Mesendoderm (in vitro differentiated cells): ENCODE measurements at regions not wholly inside any gene's neighbourhood (a gene's known extent, or its start where the extent isn't known, plus 50 kb on each side); places are given as distances from the start of the nearest gene placed in this dataset.
"Not testable (repeated sequence)": the region's sequence is repeated elsewhere in the genome, so short reads cannot be mapped to it uniquely, and the experiment has no call there.

Experiments
- DNase-seq: peaks from one replicate; pipeline ENCODE4 v3.0.0; 2013
- H2AK5ac ChIP-seq: 2 replicates; pipeline ENCODE4 v1.6.1; 2013; ENCODE audit warnings: low read length, inconsistent platforms
- H2BK120ac ChIP-seq: 2 replicates; pipeline ENCODE4 v1.6.1; 2013; ENCODE audit warnings: low read depth, mild to moderate bottlenecking, low read length, moderate library complexity, mixed read lengths
- H2BK15ac ChIP-seq: replicated peaks from 2 replicates; pipeline ENCODE4 v1.6.1; 2013; ENCODE audit warnings: low read depth, mild to moderate bottlenecking, moderate library complexity
- H2BK5ac ChIP-seq: 2 replicates; pipeline ENCODE4 v1.6.1; 2013; ENCODE audit warnings: low read length, inconsistent platforms
- H3K18ac ChIP-seq: 2 replicates; pipeline ENCODE4 v1.6.1; 2013; ENCODE audit warnings: mild to moderate bottlenecking, low read length, mixed read lengths
- H3K23ac ChIP-seq: one replicate; pipeline ENCODE4 v1.6.1; 2013; ENCODE audit warnings: low read length
- H3K27ac ChIP-seq: 2 replicates; pipeline ENCODE4 v1.5.1; 2013; ENCODE audit warnings: low read depth, mild to moderate bottlenecking, inconsistent platforms, low read length, moderate library complexity
- H3K27me3 ChIP-seq: 2 replicates; pipeline ENCODE4 v1.6.1; 2013; ENCODE audit warnings: low read length, control low read depth, mild to moderate bottlenecking, inconsistent platforms; ENCODE audit not compliant: insufficient read depth, poor library complexity
- H3K36me3 ChIP-seq: 2 replicates; pipeline ENCODE4 v1.6.1; 2013; ENCODE audit warnings: low read length, inconsistent platforms; ENCODE audit not compliant: control insufficient read depth, insufficient read depth
- H3K4ac ChIP-seq: one replicate; pipeline ENCODE4 v1.6.1; 2013; ENCODE audit warnings: low read depth, mild to moderate bottlenecking, low read length, moderate library complexity
- H3K4me1 ChIP-seq: 2 replicates; pipeline ENCODE4 v1.6.1; 2013; ENCODE audit warnings: low read depth, low read length, inconsistent platforms; ENCODE audit not compliant: control insufficient read depth
- H3K4me2 ChIP-seq: 2 replicates; pipeline ENCODE4 v1.6.1; 2013; ENCODE audit warnings: low read length
- H3K4me3 ChIP-seq: 2 replicates; pipeline ENCODE4 v1.5.1; 2013; ENCODE audit warnings: mild to moderate bottlenecking, low read length
- H3K56ac ChIP-seq: one replicate; pipeline ENCODE4 v1.6.1; 2013; ENCODE audit warnings: low read length
- H3K79me1 ChIP-seq: 2 replicates; pipeline ENCODE4 v1.6.1; 2013; ENCODE audit warnings: low read length, inconsistent platforms
- H3K79me2 ChIP-seq: 2 replicates; pipeline ENCODE4 v1.6.1; 2013; ENCODE audit warnings: mild to moderate bottlenecking, low read length; ENCODE audit not compliant: control insufficient read depth, insufficient read depth
- H3K9ac ChIP-seq: 2 replicates; pipeline ENCODE4 v1.6.1; 2013; ENCODE audit warnings: low read length, inconsistent platforms
- H4K5ac ChIP-seq: one replicate; pipeline ENCODE4 v1.6.1; 2013; ENCODE audit warnings: low read length
- H4K8ac ChIP-seq: one replicate; pipeline ENCODE4 v1.6.1; 2013; ENCODE audit warnings: low read depth, mild to moderate bottlenecking, control low read depth, low read length, moderate library complexity
- WGBS: extraction: QIAGEN DNeasy Blood & Tissue Kit; methylation state at CpG from one replicate; pipeline ENCODE4 v1.1.7; 2013; ENCODE audit warnings: low lambda C conversion rate, missing lambda C conversion rate; ENCODE audit not compliant: insufficient coverage; ENCODE audit errors: extremely low coverage; 5-methylcytosine and 5-hydroxymethylcytosine counted together

- Histone ChIP-seq H3K18ac (no peak overlapping the region), H2BK15ac (no peak overlapping the region), H4K5ac (no peak overlapping the region), H2AK5ac (no peak overlapping the region), H3K4me2 (no peak overlapping the region), H3K4ac (no peak overlapping the region), H3K27ac (no peak overlapping the region), H3K27me3 (no peaks in the 10 kb centered on the region), H4K8ac (no peak overlapping the region), H3K9ac (no peak overlapping the region), H2BK120ac (no peak overlapping the region), H3K79me2 (no peaks in the 10 kb centered on the region), H2BK5ac (no peak overlapping the region), H3K23ac (no peak overlapping the region), H3K36me3 (no peaks in the 10 kb centered on the region), H3K4me3 (no peak overlapping the region), H3K4me1 (no peaks in the 10 kb centered on the region), H3K79me1 (no peaks in the 10 kb centered on the region), H3K56ac (no peak overlapping the region)
- no peak for DNase-seq
- WGBS: no CpG with 5 or more reads among the region's 1 CpG
These were observed 199.4 kb upstream of the CENPE start for GRCh38 chr4:103397541-103397940.

- H3K4ac ChIP-seq, H3K27ac ChIP-seq, H2BK15ac ChIP-seq, H3K4me3 ChIP-seq, H2AK5ac ChIP-seq, H3K4me2 ChIP-seq, DNase-seq, H4K5ac ChIP-seq, H3K79me2 ChIP-seq, H3K4me1 ChIP-seq, H3K27me3 ChIP-seq, H2BK5ac ChIP-seq, H3K79me1 ChIP-seq, H3K9ac ChIP-seq, H4K8ac ChIP-seq, H3K36me3 ChIP-seq, H3K23ac ChIP-seq, H3K18ac ChIP-seq, H2BK120ac ChIP-seq, H3K56ac ChIP-seq: not testable (repeated sequence)
- WGBS: no CpG with 5 or more reads among the region's 1 CpG
These were observed 189.4 kb upstream of the CENPE start for GRCh38 chr4:103387508-103388011.

GRCh38 chr4:103385565-103385964 lies 187.4 kb upstream of the CENPE start:
- H2BK120ac ChIP-seq, H2AK5ac ChIP-seq, H3K4me1 ChIP-seq, H3K27ac ChIP-seq, H4K5ac ChIP-seq, H3K79me2 ChIP-seq, H3K4me3 ChIP-seq, H3K4ac ChIP-seq, H4K8ac ChIP-seq, H3K79me1 ChIP-seq, DNase-seq, H3K4me2 ChIP-seq, H2BK5ac ChIP-seq, H3K18ac ChIP-seq, H3K56ac ChIP-seq, H2BK15ac ChIP-seq, H3K27me3 ChIP-seq, H3K23ac ChIP-seq, H3K36me3 ChIP-seq, H3K9ac ChIP-seq: not testable (repeated sequence)
- WGBS: no CpG with 5 or more reads among the region's 2 CpGs

- Histone ChIP-seq H3K27me3 (no peaks in the 10 kb centered on the region), H2BK15ac (no peak overlapping the region), H3K23ac (no peak overlapping the region), H3K56ac (no peak overlapping the region), H4K8ac (no peak overlapping the region), H3K4me1 (peaks cover 7% of the 10 kb centered on the region), H3K18ac (peak overlapping the region; percentile 84), H3K4me3 (no peak overlapping the region), H3K4ac (peak overlapping the region; percentile 36), H3K79me2 (no peaks in the 10 kb centered on the region), H3K4me2 (no peak overlapping the region), H3K79me1 (no peaks in the 10 kb centered on the region), H3K27ac (peak overlapping the region; percentile 58), H4K5ac (no peak overlapping the region), H2BK120ac (peak overlapping the region; percentile 36), H3K36me3 (no peaks in the 10 kb centered on the region), H3K9ac (no peak overlapping the region), H2AK5ac (peak overlapping the region; percentile 88), H2BK5ac (peak overlapping the region; percentile 55)
- WGBS: no CpG with 5 or more reads among the region's 4 CpGs
- no peak for DNase-seq
These were observed 177.1 kb upstream of the CENPE start for GRCh38 chr4:103375278-103375677.

GRCh38 chr4:103374758-103375157 lies 176.6 kb upstream of the CENPE start:
- Histone ChIP-seq H2BK5ac (no peak overlapping the region), H2AK5ac (no peak overlapping the region), H3K27me3 (no peaks in the 10 kb centered on the region), H3K4me1 (peaks cover 7% of the 10 kb centered on the region), H3K9ac (no peak overlapping the region), H3K79me2 (no peaks in the 10 kb centered on the region), H3K23ac (no peak overlapping the region), H3K4ac (no peak overlapping the region), H3K56ac (no peak overlapping the region), H2BK15ac (no peak overlapping the region), H3K4me3 (no peak overlapping the region), H4K8ac (no peak overlapping the region), H3K36me3 (no peaks in the 10 kb centered on the region), H3K4me2 (no peak overlapping the region), H3K18ac (no peak overlapping the region), H3K79me1 (no peaks in the 10 kb centered on the region), H4K5ac (no peak overlapping the region), H2BK120ac (no peak overlapping the region), H3K27ac (no peak overlapping the region)
- no CpG with 5 or more reads among the region's 2 CpGs for WGBS
- DNase-seq: peak; percentile 53

GRCh38 chr4:103374306-103374705 lies 176.2 kb upstream of the CENPE start:
- H3K9ac ChIP-seq: no peak overlapping the region
- H3K79me1 ChIP-seq: no peaks in the 10 kb centered on the region
- no peak overlapping the region for H3K18ac ChIP-seq
- peak overlapping the region; percentile 63 for H2BK5ac ChIP-seq
- no peaks in the 10 kb centered on the region for H3K79me2 ChIP-seq
- no peak overlapping the region for H3K56ac ChIP-seq
- H3K36me3 ChIP-seq: no peaks in the 10 kb centered on the region
- no peak overlapping the region for H3K4ac ChIP-seq
- no peak overlapping the region for H4K8ac ChIP-seq
- H3K27me3 ChIP-seq: no peaks in the 10 kb centered on the region
- no peak overlapping the region for H4K5ac ChIP-seq
- H3K27ac ChIP-seq: no peak overlapping the region
- peak overlapping the region; percentile 58 for H2AK5ac ChIP-seq
- no peak overlapping the region for H3K23ac ChIP-seq
- no peak for DNase-seq
- no peak overlapping the region for H3K4me3 ChIP-seq
- H2BK15ac ChIP-seq: no peak overlapping the region
- H3K4me1 ChIP-seq: peaks cover 7% of the 10 kb centered on the region
- H2BK120ac ChIP-seq: no peak overlapping the region
- no CpG with 5 or more reads among the region's 1 CpG for WGBS
- H3K4me2 ChIP-seq: no peak overlapping the region
